ENCODE measurements at regions not wholly inside any gene's neighbourhood (a gene's known extent, or its start where the extent isn't known, plus 50 kb on each side); places are given as distances from the start of the nearest gene placed in this dataset.
"Not testable (repeated sequence)": the region's sequence is repeated elsewhere in the genome, so short reads cannot be mapped to it uniquely, and the experiment has no call there.

DNA sequence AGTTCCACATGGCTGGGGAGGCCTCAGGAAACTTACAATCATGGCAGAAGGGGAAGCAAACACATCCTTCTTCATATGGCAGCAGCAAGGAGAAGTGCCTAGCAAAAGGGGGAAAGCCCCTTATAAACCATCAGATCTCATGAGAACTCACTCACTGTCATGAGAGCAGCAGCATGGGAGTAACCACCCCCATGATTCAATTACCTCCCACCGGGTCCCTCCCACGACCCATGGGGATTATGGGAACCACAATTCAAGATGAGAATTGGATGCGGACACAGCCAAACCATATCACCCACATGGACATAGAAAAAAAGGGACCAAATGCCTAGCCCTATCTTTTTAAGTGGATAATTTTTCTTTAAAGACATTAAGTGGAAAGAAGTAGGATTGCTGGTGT lies 350.7 kb downstream of the BCL11B start:
- not testable (repeated sequence) for H3K9ac ChIP-seq (ENCODE audit: low read length); H3K4me1 ChIP-seq (ENCODE audit: control insufficient read depth in 1 of 2, insufficient read depth in 2 of 2, low read length in 2 of 2); H3K79me1 ChIP-seq (ENCODE audit: low read length); H2BK12ac ChIP-seq (ENCODE audit: low read length); H3K4me3 ChIP-seq (ENCODE audit: low read depth, low read length); H4K12ac ChIP-seq (ENCODE audit: low read depth, low read length); H3K79me2 ChIP-seq (ENCODE audit: control insufficient read depth, insufficient read depth, low read length, poor library complexity); H3K27me3 ChIP-seq (ENCODE audit: insufficient read depth, low read length); DNase-seq; H3K23ac ChIP-seq (ENCODE audit: low read length); H3K27ac ChIP-seq (ENCODE audit: low read depth, low read length); H4K8ac ChIP-seq (ENCODE audit: low read depth, low read length); H3K9me3 ChIP-seq (ENCODE audit: insufficient read depth, low read depth, low read length); H3K14ac ChIP-seq (ENCODE audit: low read length); H2BK120ac ChIP-seq (ENCODE audit: insufficient read depth, low read length, poor library complexity); H4K91ac ChIP-seq (ENCODE audit: low read depth, low read length); H3K36me3 ChIP-seq (ENCODE audit: control insufficient read depth in 1 of 2, insufficient read depth in 2 of 2, low read length in 2 of 2); H3K4ac ChIP-seq (ENCODE audit: low read depth, low read length); H2AK5ac ChIP-seq (ENCODE audit: low read length); H3K18ac ChIP-seq (ENCODE audit: low read length); H3K4me2 ChIP-seq (ENCODE audit: low read length); H2AFZ ChIP-seq (ENCODE audit: insufficient read depth, low read length, poor library complexity); H2BK5ac ChIP-seq (ENCODE audit: low read depth, low read length, poor library complexity)
- no CpG with 5 or more reads among the region's 3 CpGs for WGBS (ENCODE audit: extremely low coverage, insufficient coverage, insufficient read length)

DNA sequence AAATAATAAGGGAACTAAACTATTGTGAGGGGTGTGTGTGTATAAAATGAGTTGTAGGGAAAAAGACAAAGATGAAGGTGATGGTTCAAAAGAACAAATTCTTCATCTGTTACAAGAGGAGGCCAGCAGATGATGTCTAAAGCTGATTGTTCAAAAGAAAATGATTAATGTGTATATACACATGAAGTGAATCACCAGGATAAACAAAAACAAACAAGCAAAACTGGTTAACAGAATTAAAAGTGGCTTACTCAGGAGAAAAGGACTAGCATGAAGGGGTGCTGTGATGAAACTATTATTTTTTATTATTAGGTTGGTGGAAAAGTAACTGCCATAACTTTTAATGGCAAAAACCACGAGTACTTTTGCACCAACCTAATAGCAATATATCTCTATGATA lies 348.4 kb downstream of the BCL11B start:
- no peak overlapping the region for H4K8ac ChIP-seq (ENCODE audit: low read depth, low read length)
- no peak overlapping the region for H2BK120ac ChIP-seq (ENCODE audit: insufficient read depth, low read length, poor library complexity)
- DNase-seq: no peak
- no peak overlapping the region for H3K4ac ChIP-seq (ENCODE audit: low read depth, low read length)
- no peaks in the 10 kb centered on the region for H3K27me3 ChIP-seq (ENCODE audit: insufficient read depth, low read length)
- H3K4me3 ChIP-seq (ENCODE audit: low read depth, low read length): no peak overlapping the region
- H3K9me3 ChIP-seq (ENCODE audit: insufficient read depth, low read depth, low read length): peaks cover 3% of the 10 kb centered on the region
- no CpG with 5 or more reads among the region's 1 CpG for WGBS (ENCODE audit: extremely low coverage, insufficient coverage, insufficient read length)
- H3K18ac ChIP-seq (ENCODE audit: low read length): no peak overlapping the region
- H3K79me2 ChIP-seq (ENCODE audit: control insufficient read depth, insufficient read depth, low read length, poor library complexity): no peaks in the 10 kb centered on the region
- H4K12ac ChIP-seq (ENCODE audit: low read depth, low read length): no peak overlapping the region
- no peak overlapping the region for H4K91ac ChIP-seq (ENCODE audit: low read depth, low read length)
- no peaks in the 10 kb centered on the region for H3K79me1 ChIP-seq (ENCODE audit: low read length)
- no peaks in the 10 kb centered on the region for H3K4me1 ChIP-seq (ENCODE audit: control insufficient read depth in 1 of 2, insufficient read depth in 2 of 2, low read length in 2 of 2)
- H3K4me2 ChIP-seq (ENCODE audit: low read length): no peak overlapping the region
- H2AFZ ChIP-seq (ENCODE audit: insufficient read depth, low read length, poor library complexity): no peak overlapping the region
- H3K14ac ChIP-seq (ENCODE audit: low read length): no peak overlapping the region
- H3K36me3 ChIP-seq (ENCODE audit: control insufficient read depth in 1 of 2, insufficient read depth in 2 of 2, low read length in 2 of 2): no peaks in the 10 kb centered on the region
- no peak overlapping the region for H2BK5ac ChIP-seq (ENCODE audit: low read depth, low read length, poor library complexity)
- H2AK5ac ChIP-seq (ENCODE audit: low read length): no peak overlapping the region
- H3K27ac ChIP-seq (ENCODE audit: low read depth, low read length): no peak overlapping the region
- no peak overlapping the region for H3K23ac ChIP-seq (ENCODE audit: low read length)
- no peak overlapping the region for H3K9ac ChIP-seq (ENCODE audit: low read length)
- H2BK12ac ChIP-seq (ENCODE audit: low read length): no peak overlapping the region

DNA sequence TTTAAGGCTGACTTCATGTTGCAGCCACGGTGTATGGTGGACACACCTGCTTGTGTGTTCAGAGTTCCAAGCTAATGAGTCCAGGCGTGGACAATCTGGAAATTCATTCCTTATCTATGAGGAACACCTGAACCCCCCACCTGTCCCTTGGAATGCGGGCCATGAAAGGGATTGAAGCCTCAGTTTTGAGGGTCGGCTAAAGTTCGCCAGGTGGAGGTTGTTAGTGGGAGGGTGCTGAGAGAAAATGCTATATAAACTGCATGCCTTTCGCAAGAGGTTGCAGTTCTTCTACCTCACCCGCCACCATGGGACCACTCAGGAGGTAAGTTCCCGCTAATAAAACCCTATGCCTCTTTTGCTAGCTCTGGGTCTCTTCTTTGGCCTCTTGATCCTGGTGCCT lies 348.0 kb downstream of the BCL11B start:
- no CpG with 5 or more reads among the region's 8 CpGs for WGBS (ENCODE audit: extremely low coverage, insufficient coverage, insufficient read length)
- Histone ChIP-seq H3K9ac (ENCODE audit: low read length) (no peak overlapping the region), H4K12ac (ENCODE audit: low read depth, low read length) (no peak overlapping the region)

DNA sequence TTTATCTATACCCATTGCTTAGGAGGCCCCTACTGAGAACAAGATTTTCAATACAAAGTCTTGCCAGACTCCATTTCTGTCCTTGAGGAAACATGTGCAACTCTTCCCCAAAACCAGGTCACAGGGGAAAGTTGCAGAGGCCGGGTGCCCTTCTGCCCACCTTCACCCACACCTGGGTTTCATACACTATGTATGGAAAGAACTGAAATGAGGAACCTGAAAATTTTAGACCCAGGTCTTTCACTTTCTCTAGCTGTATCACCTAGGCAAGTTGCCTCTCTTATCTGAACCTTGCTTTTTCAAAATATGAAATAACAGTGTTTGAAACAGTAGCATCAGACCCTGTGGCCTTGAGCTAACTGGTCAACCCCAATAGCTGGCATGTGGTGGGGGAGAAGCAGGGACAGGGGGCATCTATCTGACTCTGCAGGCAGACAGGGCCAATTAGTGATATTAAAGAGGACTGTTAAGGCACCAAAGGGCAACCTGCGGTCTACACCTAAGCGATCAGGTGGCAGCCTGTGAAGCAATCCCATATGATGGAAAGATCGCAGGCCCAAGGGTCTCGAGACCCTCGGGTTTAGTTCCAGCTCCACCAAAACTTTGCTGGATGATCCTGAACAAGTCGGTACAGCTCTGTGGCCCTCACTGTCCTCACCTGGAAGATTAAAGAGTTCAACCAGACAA lies 346.5 kb downstream of the BCL11B start:
- Histone ChIP-seq H3K27ac (ENCODE audit: low read depth, low read length) (no peak overlapping the region), H3K4me3 (ENCODE audit: low read depth, low read length) (no peak overlapping the region), H4K12ac (ENCODE audit: low read depth, low read length) (no peak overlapping the region), H3K36me3 (ENCODE audit: control insufficient read depth in 1 of 2, insufficient read depth in 2 of 2, low read length in 2 of 2) (no peaks in the 10 kb centered on the region), H3K4me1 (ENCODE audit: control insufficient read depth in 1 of 2, insufficient read depth in 2 of 2, low read length in 2 of 2) (no peaks in the 10 kb centered on the region), H3K79me1 (ENCODE audit: low read length) (no peaks in the 10 kb centered on the region), H4K91ac (ENCODE audit: low read depth, low read length) (no peak overlapping the region), H4K8ac (ENCODE audit: low read depth, low read length) (no peak overlapping the region), H3K9me3 (ENCODE audit: insufficient read depth, low read depth, low read length) (peaks cover 3% of the 10 kb centered on the region), H2BK12ac (ENCODE audit: low read length) (no peak overlapping the region), H3K9ac (ENCODE audit: low read length) (no peak overlapping the region), H3K79me2 (ENCODE audit: control insufficient read depth, insufficient read depth, low read length, poor library complexity) (no peaks in the 10 kb centered on the region), H2BK120ac (ENCODE audit: insufficient read depth, low read length, poor library complexity) (no peak overlapping the region), H2BK5ac (ENCODE audit: low read depth, low read length, poor library complexity) (no peak overlapping the region), H3K27me3 (ENCODE audit: insufficient read depth, low read length) (no peaks in the 10 kb centered on the region), H3K14ac (ENCODE audit: low read length) (no peak overlapping the region), H2AK5ac (ENCODE audit: low read length) (no peak overlapping the region), H3K18ac (ENCODE audit: low read length) (no peak overlapping the region), H2AFZ (ENCODE audit: insufficient read depth, low read length, poor library complexity) (no peak overlapping the region), H3K23ac (ENCODE audit: low read length) (no peak overlapping the region), H3K4ac (ENCODE audit: low read depth, low read length) (no peak overlapping the region), H3K4me2 (ENCODE audit: low read length) (no peak overlapping the region)
- DNase-seq: no peak
- no CpG with 5 or more reads among the region's 7 CpGs for WGBS (ENCODE audit: extremely low coverage, insufficient coverage, insufficient read length)

More for the DNA sequence above, 348.0 kb downstream of the BCL11B start:
- Histone ChIP-seq H3K79me1 (ENCODE audit: low read length) (no peaks in the 10 kb centered on the region), H3K18ac (ENCODE audit: low read length) (no peak overlapping the region), H2BK5ac (ENCODE audit: low read depth, low read length, poor library complexity) (no peak overlapping the region), H3K4ac (ENCODE audit: low read depth, low read length) (no peak overlapping the region), H3K27ac (ENCODE audit: low read depth, low read length) (no peak overlapping the region), H3K14ac (ENCODE audit: low read length) (no peak overlapping the region), H3K9me3 (ENCODE audit: insufficient read depth, low read depth, low read length) (peaks cover 3% of the 10 kb centered on the region), H2BK12ac (ENCODE audit: low read length) (no peak overlapping the region), H3K23ac (ENCODE audit: low read length) (no peak overlapping the region), H4K91ac (ENCODE audit: low read depth, low read length) (no peak overlapping the region), H3K36me3 (ENCODE audit: control insufficient read depth in 1 of 2, insufficient read depth in 2 of 2, low read length in 2 of 2) (no peaks in the 10 kb centered on the region), H3K4me2 (ENCODE audit: low read length) (no peak overlapping the region), H3K4me1 (ENCODE audit: control insufficient read depth in 1 of 2, insufficient read depth in 2 of 2, low read length in 2 of 2) (no peaks in the 10 kb centered on the region), H3K27me3 (ENCODE audit: insufficient read depth, low read length) (no peaks in the 10 kb centered on the region), H2AK5ac (ENCODE audit: low read length) (no peak overlapping the region), H4K8ac (ENCODE audit: low read depth, low read length) (no peak overlapping the region), H2AFZ (ENCODE audit: insufficient read depth, low read length, poor library complexity) (no peak overlapping the region), H2BK120ac (ENCODE audit: insufficient read depth, low read length, poor library complexity) (no peak overlapping the region), H3K4me3 (ENCODE audit: low read depth, low read length) (no peak overlapping the region), H3K79me2 (ENCODE audit: control insufficient read depth, insufficient read depth, low read length, poor library complexity) (no peaks in the 10 kb centered on the region)
- DNase-seq: no peak
